ENCODE measurements at regions not wholly inside any gene's neighbourhood (a gene's known extent, or its start where the extent isn't known, plus 50 kb on each side); places are given as distances from the start of the nearest gene placed in this dataset.
"Not testable (repeated sequence)": the region's sequence is repeated elsewhere in the genome, so short reads cannot be mapped to it uniquely, and the experiment has no call there.

- peaks cover under 1% of the 10 kb centered on the region for H3K27me3 Mint-ChIP-seq
- intact Hi-C loops (cut with DNase I, micrococcal nuclease) = no loop called here
- Histone ChIP-seq H3K27ac (ENCODE audit: low read depth in 1 of 2, low read length in 2 of 2) (no peak overlapping the region), H3K4me3 (ENCODE audit: low read length) (no peak overlapping the region), H3K4me1 (ENCODE audit: insufficient read depth, low read length) (no peaks in the 10 kb centered on the region), H3K27me3 (ENCODE audit: control insufficient read depth in 1 of 2, insufficient read depth in 2 of 2, low read length in 2 of 2) (no peaks in the 10 kb centered on the region), H3K9me3 (ENCODE audit: control insufficient read depth in 1 of 2, insufficient read depth in 1 of 2, low read length in 2 of 2) (no peaks in the 10 kb centered on the region), H3K36me3 (ENCODE audit: insufficient read depth, low read length) (no peaks in the 10 kb centered on the region)
- ChIA-PET CTCF (no interaction called here), POLR2A (no interaction called here)
- ATAC-seq (ENCODE audit: poor library complexity) (no peak), DNase-seq (no peak)
- H3K4me3 Mint-ChIP-seq = no peak overlapping the region
- H3K27ac Mint-ChIP-seq = no peak overlapping the region
- TF ChIP-seq CTCF (IDR thresholded peaks at IDR 0.05) = no peak
- H3K4me1 Mint-ChIP-seq (ENCODE audit: low read depth) = no peaks in the 10 kb centered on the region
- no peaks in the 10 kb centered on the region for H3K36me3 Mint-ChIP-seq (ENCODE audit: low read depth)
- H3K9me3 Mint-ChIP-seq = no peaks in the 10 kb centered on the region
These were observed 391.0 kb downstream of the CHSY3 start for GRCh38 chr5:130295235-130295634.

- H3K9me3 Mint-ChIP-seq; H3K4me1 ChIP-seq (ENCODE audit: insufficient read depth, low read length); H3K4me3 ChIP-seq (ENCODE audit: low read length); DNase-seq; H3K27ac Mint-ChIP-seq; POLR2A ChIA-PET; H3K36me3 ChIP-seq (ENCODE audit: insufficient read depth, low read length); H3K4me3 Mint-ChIP-seq; CTCF ChIA-PET; ATAC-seq (ENCODE audit: poor library complexity); H3K9me3 ChIP-seq (ENCODE audit: control insufficient read depth in 1 of 2, insufficient read depth in 1 of 2, low read length in 2 of 2); H3K36me3 Mint-ChIP-seq (ENCODE audit: low read depth); intact Hi-C loops (cut with DNase I, micrococcal nuclease); H3K4me1 Mint-ChIP-seq (ENCODE audit: low read depth); H3K27me3 ChIP-seq (ENCODE audit: control insufficient read depth in 1 of 2, insufficient read depth in 2 of 2, low read length in 2 of 2); H3K27ac ChIP-seq (ENCODE audit: low read depth in 1 of 2, low read length in 2 of 2); H3K27me3 Mint-ChIP-seq: not testable (repeated sequence)
These were observed 390.5 kb downstream of the CHSY3 start for GRCh38 chr5:130294798-130295197.

GRCh38 chr5:130290219-130290618, 386.0 kb downstream of the CHSY3 start:
- ChIA-PET POLR2A (no interaction called here), CTCF (no interaction called here)
- no peaks in the 10 kb centered on the region for H3K36me3 Mint-ChIP-seq (ENCODE audit: low read depth)
- Histone ChIP-seq H3K4me1 (ENCODE audit: insufficient read depth, low read length) (no peaks in the 10 kb centered on the region), H3K9me3 (ENCODE audit: control insufficient read depth in 1 of 2, insufficient read depth in 1 of 2, low read length in 2 of 2) (no peaks in the 10 kb centered on the region), H3K27ac (ENCODE audit: low read depth in 1 of 2, low read length in 2 of 2) (no peak overlapping the region), H3K27me3 (ENCODE audit: control insufficient read depth in 1 of 2, insufficient read depth in 2 of 2, low read length in 2 of 2) (no peaks in the 10 kb centered on the region), H3K36me3 (ENCODE audit: insufficient read depth, low read length) (no peaks in the 10 kb centered on the region), H3K4me3 (ENCODE audit: low read length) (no peak overlapping the region)
- no peak for TF ChIP-seq CTCF (IDR thresholded peaks at IDR 0.05)
- peaks cover 15% of the 10 kb centered on the region for H3K27me3 Mint-ChIP-seq
- intact Hi-C loops (cut with DNase I, micrococcal nuclease) = no loop called here
- no peaks in the 10 kb centered on the region for H3K4me1 Mint-ChIP-seq (ENCODE audit: low read depth)
- H3K27ac Mint-ChIP-seq = no peak overlapping the region
- H3K9me3 Mint-ChIP-seq = no peaks in the 10 kb centered on the region
- ATAC-seq (ENCODE audit: poor library complexity) (no peak), DNase-seq (no peak)
- no peak overlapping the region for H3K4me3 Mint-ChIP-seq

GRCh38 chr5:130289132-130290088, 385.1 kb downstream of the CHSY3 start:
- no peaks in the 10 kb centered on the region for H3K27me3 ChIP-seq (ENCODE audit: control insufficient read depth in 1 of 2, insufficient read depth in 2 of 2, low read length in 2 of 2)
- POLR2A ChIA-PET = no interaction called here
- Mint-ChIP-seq H3K36me3 (ENCODE audit: low read depth) (no peaks in the 10 kb centered on the region), H3K27me3 (peaks cover 15% of the 10 kb centered on the region), H3K9me3 (no peaks in the 10 kb centered on the region), H3K27ac (no peak overlapping the region), H3K4me1 (ENCODE audit: low read depth) (no peaks in the 10 kb centered on the region), H3K4me3 (no peak overlapping the region)
- ATAC-seq (ENCODE audit: poor library complexity) (no peak), DNase-seq (no peak)
- intact Hi-C loops (cut with DNase I, micrococcal nuclease) = no loop called here
- H3K27ac ChIP-seq (ENCODE audit: low read depth in 1 of 2, low read length in 2 of 2) = no peak overlapping the region
- CTCF ChIA-PET = no interaction called here
- no peaks in the 10 kb centered on the region for H3K4me1 ChIP-seq (ENCODE audit: insufficient read depth, low read length)
- H3K4me3 ChIP-seq (ENCODE audit: low read length) = no peak overlapping the region
- no peaks in the 10 kb centered on the region for H3K36me3 ChIP-seq (ENCODE audit: insufficient read depth, low read length)
- no peak for TF ChIP-seq CTCF (IDR thresholded peaks at IDR 0.05)
- H3K9me3 ChIP-seq (ENCODE audit: control insufficient read depth in 1 of 2, insufficient read depth in 1 of 2, low read length in 2 of 2) = no peaks in the 10 kb centered on the region
